ENCODE measurements at regions not wholly inside any gene's neighbourhood (a gene's known extent, or its start where the extent isn't known, plus 50 kb on each side); places are given as distances from the start of the nearest gene placed in this dataset.

DNA sequence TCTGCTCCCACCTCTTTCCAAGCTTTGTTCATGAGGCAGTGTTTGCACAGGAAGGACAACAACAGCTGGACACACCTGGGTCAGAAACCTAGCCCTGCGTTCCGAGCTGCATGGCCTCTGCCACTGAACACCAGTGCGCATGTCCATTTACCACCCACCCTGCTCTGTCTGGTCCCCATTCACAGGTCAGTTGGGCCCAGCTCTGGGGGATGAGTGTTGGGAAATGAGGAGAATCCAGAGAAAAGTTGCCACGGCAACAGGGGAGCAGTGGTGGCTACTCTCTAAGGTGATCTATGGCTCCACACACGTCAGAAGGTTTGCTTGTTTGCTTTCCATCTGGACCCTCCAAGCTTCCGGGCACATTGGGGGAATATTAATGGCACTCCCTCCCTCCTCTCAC is 70.4 kb upstream of the ASIC2 start:
- Histone ChIP-seq H3K9me3 (replicated peaks; ENCODE audit: control insufficient read depth, insufficient read depth, low read length) (no peaks in the 10 kb centered on the region), H3K4me2 (ENCODE audit: control insufficient read depth, insufficient read depth) (no peak overlapping the region), H3K27ac (ENCODE audit: control insufficient read depth, insufficient read depth) (no peak overlapping the region), H3K27me3 (replicated peaks in 1 of 2; ENCODE audit: control insufficient read depth in 2 of 2, insufficient read depth in 2 of 2, low read length in 1 of 2) (no peaks in the 10 kb centered on the region), H3K36me3 (ENCODE audit: control insufficient read depth in 2 of 2, insufficient read depth in 2 of 2, low read length in 1 of 2) (no peaks in the 10 kb centered on the region), H3K9ac (ENCODE audit: control insufficient read depth, insufficient read depth, low read length) (no peak overlapping the region), H3K4me1 (ENCODE audit: control insufficient read depth, insufficient read depth, low read length) (no peaks in the 10 kb centered on the region), H2AFZ (ENCODE audit: control insufficient read depth, low read depth, low read length) (no peak overlapping the region), H3K4me3 (no peak overlapping the region), H4K20me1 (ENCODE audit: control insufficient read depth, insufficient read depth) (no peaks in the 10 kb centered on the region), H3K79me2 (ENCODE audit: control insufficient read depth, insufficient read depth, low read length) (no peaks in the 10 kb centered on the region)
- ChIA-PET SMC1A (ENCODE audit: uncharacterized antibody, unreplicated experiment) (no interaction called here), POLR2A (no interaction called here), CTCF (no interaction called here), RAD21 (ENCODE audit: unreplicated experiment) (no interaction called here)
- ATAC-seq (no peak), FAIRE-seq (no peak), DNase-seq (ENCODE audit: low read depth, low spot score) (no peak)
- intact Hi-C loops (cut with micrococcal nuclease; ENCODE audit: unreplicated experiment) = no loop called here
- in situ Hi-C loops (cut with MboI) = no loop called here
- WGBS (ENCODE audit: insufficient coverage, insufficient replicate concordance, low lambda C conversion rate, missing lambda C conversion rate) = 45% methylated on average over 6 of the region's 6 CpGs
- TF ChIP-seq MYB (IDR thresholded peaks at IDR 0.05; ENCODE audit: borderline replicate concordance, low read depth, low read length) = no peak
- TF ChIP-seq, protein P1, sequence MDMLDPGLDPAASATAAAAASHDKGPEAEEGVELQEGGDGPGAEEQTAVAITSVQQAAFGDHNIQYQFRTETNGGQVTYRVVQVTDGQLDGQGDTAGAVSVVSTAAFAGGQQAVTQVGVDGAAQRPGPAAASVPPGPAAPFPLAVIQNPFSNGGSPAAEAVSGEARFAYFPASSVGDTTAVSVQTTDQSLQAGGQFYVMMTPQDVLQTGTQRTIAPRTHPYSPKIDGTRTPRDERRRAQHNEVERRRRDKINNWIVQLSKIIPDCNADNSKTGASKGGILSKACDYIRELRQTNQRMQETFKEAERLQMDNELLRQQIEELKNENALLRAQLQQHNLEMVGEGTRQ (IDR thresholded peaks at IDR 0.05; ENCODE audit: borderline replicate concordance, low read depth, low read length) = no peak
- no peak for TF ChIP-seq CBX5 (IDR thresholded peaks at IDR 0.05; ENCODE audit: low read depth)
- TF ChIP-seq, protein P2, sequence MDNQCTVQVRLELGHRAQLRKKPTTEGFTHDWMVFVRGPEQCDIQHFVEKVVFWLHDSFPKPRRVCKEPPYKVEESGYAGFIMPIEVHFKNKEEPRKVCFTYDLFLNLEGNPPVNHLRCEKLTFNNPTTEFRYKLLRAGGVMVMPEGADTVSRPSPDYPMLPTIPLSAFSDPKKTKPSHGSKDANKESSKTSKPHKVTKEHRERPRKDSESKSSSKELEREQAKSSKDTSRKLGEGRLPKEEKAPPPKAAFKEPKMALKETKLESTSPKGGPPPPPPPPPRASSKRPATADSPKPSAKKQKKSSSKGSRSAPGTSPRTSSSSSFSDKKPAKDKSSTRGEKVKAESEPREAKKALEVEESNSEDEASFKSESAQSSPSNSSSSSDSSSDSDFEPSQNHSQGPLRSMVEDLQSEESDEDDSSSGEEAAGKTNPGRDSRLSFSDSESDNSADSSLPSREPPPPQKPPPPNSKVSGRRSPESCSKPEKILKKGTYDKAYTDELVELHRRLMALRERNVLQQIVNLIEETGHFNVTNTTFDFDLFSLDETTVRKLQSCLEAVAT (IDR thresholded peaks at IDR 0.05) = no peak
- TF ChIP-seq ZNF384 (IDR thresholded peaks at IDR 0.05; ENCODE audit: borderline replicate concordance, low read depth, low read length) = no peak
- TF ChIP-seq ZNF24 (IDR thresholded peaks at IDR 0.05) = no peak
- no peak for TF ChIP-seq EED (IDR thresholded peaks at IDR 0.05; ENCODE audit: low read depth)
- no TSS peak for BruUV-seq (replicated peaks)

Measured in GM12878 (cell line).